ENCODE measurements at regions not wholly inside any gene's neighbourhood (a gene's known extent, or its start where the extent isn't known, plus 50 kb on each side); places are given as distances from the start of the nearest gene placed in this dataset.
A peak's percentile ranks its signal among the peaks of the same experiment; 100 is the strongest.

DNA sequence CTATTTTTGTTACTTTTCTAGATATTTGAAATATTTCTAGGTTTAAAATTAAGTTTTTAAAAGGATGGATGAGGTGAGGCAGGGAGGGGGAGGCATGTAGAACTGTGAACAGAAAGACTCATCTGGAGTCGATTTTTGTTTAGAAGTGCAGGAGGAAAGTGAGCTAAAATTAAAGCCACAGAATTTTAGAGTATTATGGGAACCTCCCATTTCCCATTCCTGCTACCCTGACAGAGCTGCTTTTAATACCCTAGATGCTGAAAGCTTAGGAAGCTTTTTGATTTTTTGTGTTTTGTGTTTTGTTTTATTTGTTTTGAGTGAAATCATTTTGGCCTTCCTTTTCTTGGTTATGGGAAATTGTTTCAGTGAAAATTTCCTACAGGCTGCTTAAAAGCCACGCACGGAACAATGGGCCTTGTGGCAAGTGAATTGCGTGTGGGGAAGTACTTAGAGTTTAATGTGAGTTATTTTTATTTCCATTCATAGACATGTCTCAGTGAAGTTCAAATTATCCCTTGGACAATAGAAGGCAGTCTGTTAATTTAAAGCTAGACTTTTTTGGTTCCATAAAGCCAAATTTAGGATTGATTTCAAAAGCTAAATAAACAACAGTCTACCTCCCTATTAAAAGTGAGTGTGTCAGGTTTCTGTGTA lies 102.0 kb upstream of the HDAC9 start:
- H3K27ac ChIP-seq: no peak overlapping the region
- H3K4me3 ChIP-seq: no peak overlapping the region

DNA sequence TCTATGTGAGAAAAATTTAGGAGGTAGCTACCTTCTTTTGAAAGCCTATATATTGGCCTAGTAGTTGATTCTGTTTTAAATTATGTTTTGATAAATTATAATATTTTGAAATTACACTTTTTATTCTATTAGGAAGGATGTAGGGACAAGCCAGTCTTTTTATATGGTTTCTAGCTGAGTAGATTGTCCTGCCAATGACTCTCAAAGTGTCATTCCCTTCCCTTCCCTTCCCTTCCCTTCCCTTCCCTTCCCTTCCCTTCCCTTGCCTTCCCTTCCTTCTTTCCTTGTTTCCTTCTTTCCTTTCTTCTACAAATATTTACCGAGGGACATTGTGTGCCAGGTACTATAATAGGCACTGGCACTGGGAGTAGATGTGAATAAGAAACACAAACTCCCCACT lies 99.7 kb upstream of the HDAC9 start:
- H3K27ac ChIP-seq: no peak overlapping the region
- H3K4me3 ChIP-seq: no peak overlapping the region

DNA sequence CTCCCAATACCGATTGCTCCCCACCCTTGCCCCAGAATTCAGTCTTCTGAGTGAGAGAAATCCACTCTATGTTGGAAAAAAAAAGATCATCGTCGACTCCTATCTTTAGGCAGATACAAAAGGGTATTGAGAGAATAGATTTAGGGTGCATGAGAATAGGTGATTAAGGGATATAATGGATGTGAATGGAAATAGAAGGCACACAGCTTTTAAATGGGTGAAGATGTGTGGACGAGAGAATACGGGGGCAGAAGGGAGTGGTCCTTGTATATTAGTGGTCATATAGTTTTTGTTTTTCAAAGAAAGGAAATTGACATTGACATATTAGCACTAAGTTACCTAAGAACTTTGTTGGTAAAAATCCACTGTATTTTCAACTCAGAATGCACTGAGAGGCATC lies 98.6 kb upstream of the HDAC9 start:
- no peak overlapping the region for H3K27ac ChIP-seq

DNA sequence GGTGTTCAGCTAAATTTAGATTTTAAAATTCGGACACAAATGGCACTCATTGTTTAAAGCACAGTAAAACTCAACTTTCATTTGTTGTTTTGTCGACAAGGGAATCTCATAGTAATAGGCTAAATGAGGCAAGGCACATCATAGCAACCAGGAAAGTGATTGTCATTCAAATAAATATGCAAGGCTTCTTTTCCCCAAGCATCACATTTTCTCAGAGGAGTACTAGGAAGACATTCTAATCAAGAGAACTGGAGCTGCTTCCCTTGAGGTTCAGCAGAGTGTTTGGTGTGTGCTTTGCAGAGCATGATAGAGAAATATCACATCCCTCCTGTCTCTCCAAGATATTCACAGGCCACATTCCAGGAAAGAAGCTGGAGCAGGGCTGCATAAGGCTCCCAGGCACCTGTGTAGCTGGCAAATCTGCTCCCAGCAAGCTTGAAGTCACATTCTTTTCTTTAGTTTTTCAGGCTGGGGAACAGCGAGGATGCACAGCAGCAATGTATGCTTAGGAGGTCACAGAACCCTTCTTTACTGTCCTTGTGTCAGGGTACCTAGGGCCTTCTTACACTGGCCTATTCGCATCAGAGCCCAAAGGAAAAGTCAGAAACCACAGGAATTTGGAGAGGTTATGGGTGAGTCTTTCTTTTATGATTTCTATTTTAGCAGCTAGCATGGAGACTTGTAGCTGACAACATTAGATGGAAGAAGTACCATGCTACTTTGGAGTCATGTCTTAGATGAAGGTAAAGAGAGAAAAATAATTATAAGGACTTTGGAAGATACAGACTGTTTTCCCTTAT lies 95.9 kb upstream of the HDAC9 start:
- no peak overlapping the region for H3K27ac ChIP-seq

More for the DNA sequence above, 98.6 kb upstream of the HDAC9 start:
- H3K4me3 ChIP-seq: no peak overlapping the region

DNA sequence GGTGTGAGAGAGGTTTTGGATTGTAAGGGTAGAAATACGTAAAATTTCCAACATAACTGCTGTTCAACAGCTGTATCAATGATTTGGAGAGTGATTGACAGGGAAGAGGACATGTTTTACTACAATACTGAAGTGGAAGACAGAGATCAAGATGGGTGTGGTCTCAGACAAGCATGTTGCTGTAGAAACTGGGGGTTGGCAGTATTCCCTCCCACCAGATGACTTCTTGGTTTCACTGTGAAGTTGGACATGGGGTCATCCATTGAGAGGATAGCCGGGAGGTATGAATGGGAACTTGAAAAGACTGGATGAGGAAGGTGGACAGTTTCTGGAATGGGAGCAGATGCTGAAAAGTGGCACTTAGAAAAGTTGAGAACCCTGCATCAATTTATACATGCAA lies 95.3 kb upstream of the HDAC9 start:
- no peak overlapping the region for H3K27ac ChIP-seq
- no peak overlapping the region for H3K4me3 ChIP-seq

More for the DNA sequence above, 95.9 kb upstream of the HDAC9 start:
- no peak overlapping the region for H3K4me3 ChIP-seq

DNA sequence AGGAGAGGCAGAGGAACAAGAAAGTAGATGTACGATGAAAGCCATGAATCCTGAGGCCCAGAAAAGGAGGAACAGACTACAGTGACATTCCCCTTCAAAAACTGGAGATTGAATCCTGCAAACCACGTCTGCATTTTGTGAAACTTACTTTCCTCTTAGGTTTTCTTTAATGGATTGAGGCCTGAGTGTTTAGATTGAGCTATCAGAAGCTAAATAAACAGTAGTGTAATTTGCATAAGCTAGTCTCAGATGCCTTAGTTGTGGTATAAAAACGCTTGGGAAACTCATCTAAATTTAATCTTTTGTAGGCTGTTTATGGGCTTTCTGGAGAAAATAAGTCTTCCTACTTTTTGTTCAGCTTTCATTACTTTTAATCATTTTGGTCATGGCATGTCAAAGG lies 94.8 kb upstream of the HDAC9 start:
- H3K27ac ChIP-seq: no peak overlapping the region
- H3K4me3 ChIP-seq: no peak overlapping the region

DNA sequence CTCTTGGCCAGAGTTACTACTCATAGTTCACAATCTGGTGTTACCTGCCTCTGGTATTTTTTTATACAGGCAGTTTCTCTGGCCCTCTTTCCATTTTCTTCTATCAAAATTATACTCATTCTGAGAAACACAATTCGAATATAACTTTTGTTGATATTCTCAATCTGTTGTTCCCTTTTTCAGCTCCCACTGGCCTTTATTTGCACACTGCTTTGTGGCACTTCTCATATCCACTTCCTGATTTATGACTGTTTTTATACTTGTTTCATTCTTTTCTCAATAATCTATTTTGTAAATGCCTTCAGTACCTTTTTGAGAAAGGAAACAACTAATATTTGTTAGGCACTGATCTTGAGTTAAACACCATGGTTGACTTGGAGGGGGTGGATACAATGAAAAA lies 93.8 kb upstream of the HDAC9 start:
- peak overlapping the region in 2 of 21 experiments; percentile 1 to 56 for H3K27ac ChIP-seq
- H3K4me3 ChIP-seq: no peak overlapping the region

DNA sequence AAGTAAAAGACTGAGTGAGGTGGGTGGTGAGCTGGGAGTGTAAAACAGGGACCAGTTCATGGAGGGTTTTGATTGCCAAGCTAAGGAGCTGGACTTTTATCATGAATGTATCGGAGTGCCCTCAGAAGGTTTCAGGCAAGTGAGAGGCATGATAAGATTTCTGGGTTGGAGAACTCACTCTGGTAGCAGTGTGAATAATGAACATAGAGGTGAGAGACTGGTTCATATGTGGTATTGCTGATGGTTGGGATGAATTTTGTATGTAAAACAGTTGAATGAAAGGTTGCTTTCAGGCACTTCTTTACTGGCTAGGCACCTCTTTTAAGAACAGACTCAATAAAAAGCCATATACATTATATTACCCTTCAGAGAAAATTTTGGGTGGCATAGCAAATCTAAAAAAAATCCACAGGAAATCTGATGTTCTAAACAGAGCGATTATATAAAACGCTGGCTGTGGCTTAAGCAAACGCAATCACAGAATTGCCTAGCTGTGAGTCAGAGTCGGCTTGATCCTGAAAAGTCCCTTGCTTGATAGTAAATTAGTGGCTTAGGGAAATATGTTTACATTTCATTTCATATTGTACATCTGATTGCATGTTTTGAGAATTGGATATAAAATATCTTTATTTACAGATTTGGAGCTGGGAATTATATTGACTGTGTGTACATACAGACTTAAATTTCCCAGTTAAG lies 92.9 kb upstream of the HDAC9 start:
- Histone ChIP-seq H3K27ac (peak overlapping the region in 2 of 21 experiments; percentile 1 to 56), H3K4me3 (no peak overlapping the region)

DNA sequence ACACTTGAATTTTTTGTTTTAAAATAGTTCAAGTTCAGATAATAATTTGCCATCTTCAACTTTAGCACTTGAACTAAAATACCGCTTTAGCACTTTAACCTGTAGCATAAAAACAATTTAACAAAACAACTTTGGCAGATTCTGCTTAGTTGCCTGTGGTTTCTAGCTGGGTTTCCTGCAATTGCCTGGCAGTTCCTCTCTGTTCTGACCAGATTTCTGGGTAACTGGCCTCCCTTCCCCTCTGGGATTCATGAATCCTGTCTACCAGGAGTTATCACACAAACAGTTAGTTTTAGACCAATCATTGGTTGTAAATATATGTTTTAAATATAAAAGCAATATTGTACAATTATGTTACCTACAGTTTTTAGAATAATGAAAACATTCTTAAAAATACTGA lies 89.8 kb upstream of the HDAC9 start:
- no peak overlapping the region for H3K4me3 ChIP-seq

DNA sequence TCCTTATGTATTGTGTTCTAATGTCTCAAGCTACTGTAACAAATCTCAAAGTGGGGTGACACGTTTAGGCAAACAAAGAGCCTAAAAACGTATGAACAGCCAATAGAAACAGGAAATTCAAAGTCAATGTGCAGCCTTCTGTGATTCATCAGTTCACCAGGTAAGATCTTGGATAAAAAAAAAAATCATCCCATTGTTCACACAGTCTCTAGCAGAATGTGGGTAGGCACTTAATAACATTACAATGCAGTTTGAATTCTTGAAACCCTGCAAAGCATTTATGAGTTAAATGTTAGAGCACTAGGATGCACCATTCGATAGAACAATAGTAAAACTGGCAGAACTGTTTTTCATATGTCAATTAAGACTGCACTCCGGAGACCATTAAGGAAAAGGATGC lies 88.2 kb upstream of the HDAC9 start:
- Histone ChIP-seq H3K4me3 (no peak overlapping the region), H3K27ac (no peak overlapping the region)

More for the DNA sequence above, 89.8 kb upstream of the HDAC9 start:
- H3K27ac ChIP-seq: no peak overlapping the region

DNA sequence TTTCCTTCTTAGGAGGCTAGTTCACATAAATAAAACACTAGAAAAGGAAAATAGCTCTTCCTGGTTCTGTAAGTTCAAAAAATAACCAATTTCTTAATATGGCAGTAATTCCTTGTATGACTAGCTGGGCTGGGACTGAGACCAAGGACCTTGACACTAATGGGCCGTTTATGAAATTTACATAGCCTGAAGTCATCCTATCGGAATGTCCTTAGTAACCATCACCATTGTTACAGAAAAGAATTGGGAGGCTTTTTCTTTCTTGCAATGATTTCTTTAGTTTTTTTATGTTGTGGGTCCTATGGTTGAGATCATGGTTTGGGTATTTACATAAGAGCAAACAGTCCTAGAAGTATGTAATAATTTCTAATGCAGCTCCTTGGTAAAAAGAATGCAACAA lies 87.1 kb upstream of the HDAC9 start:
- Histone ChIP-seq H3K27ac (no peak overlapping the region), H3K4me3 (no peak overlapping the region)

DNA sequence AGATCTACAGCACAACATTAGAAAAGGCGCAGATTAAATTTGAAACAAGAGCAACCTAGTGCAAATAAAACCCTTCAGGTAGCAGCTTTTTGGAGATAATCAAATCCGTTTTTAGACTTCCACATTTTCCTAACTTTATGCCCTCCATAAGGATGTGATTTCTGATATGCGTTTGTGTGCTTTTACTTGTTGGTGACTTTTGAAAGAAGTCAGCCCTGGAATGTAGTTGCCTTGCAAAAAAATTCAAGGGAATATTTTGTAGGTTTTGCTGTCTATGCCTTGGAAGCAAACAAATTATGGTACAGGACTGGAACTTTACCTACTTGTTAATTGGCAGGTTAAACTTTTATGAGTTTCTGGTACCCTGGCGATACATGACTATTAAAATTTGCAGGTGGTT lies 86.7 kb upstream of the HDAC9 start:
- Histone ChIP-seq H3K4me3 (no peak overlapping the region), H3K27ac (no peak overlapping the region)

DNA sequence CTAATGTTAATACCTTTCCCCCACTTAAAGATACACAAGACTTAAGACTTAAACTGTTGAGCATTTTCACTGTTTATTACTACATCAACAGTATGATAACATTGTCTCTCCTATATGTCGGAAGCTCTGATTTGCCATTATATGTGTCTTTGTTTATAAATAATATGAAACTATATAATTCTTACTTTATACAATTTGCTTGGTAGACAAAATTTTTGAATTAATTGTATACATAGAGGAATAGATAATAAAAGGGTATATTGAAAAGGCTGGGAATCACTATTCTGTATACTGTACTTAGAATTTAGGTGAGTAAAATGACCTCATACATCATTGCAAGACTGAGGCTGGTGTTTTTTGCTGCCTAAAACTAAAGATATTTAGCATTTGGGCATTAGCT lies 82.1 kb upstream of the HDAC9 start:
- H3K27ac ChIP-seq: no peak overlapping the region
- no peak overlapping the region for H3K4me3 ChIP-seq

DNA sequence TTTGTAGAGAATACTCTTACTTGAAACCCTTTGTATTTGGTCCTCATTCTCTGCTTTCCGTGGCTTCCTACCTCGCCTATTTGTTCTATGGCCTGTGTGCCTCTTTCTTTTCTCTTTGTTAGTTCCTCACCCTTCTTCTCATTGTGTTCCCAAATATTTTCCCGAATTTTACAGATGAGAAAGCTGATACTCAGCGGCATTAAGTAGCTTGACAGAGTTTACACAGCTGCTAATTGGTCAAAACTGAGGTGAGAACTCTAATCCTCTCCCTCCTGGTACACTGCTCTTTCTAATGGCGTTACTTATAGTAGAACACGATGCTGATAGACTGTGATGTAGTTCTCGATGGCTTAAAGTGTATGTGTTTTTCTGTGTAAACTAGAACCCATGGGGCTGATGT lies 80.7 kb upstream of the HDAC9 start:
- Histone ChIP-seq H3K4me3 (no peak overlapping the region), H3K27ac (no peak overlapping the region)

DNA sequence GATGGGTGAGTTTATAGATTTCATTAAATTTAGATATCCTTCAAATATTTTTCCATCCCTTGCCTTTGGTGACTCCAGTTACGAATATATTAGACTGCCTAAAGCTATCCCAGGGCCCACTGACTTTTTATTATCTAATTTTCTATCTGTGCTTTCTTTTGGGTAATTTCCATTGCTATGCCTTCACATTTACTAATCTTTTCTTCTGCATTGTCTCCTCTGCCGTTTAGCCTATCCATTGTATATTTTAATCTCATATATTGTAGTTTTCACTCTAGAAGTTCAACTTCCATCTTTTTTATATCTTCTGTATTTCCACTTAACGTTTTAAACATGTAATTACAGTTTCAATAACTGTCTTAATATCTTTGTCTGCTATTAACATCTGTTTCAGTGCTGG lies 78.6 kb upstream of the HDAC9 start:
- H3K4me3 ChIP-seq: no peak overlapping the region
- no peak overlapping the region for H3K27ac ChIP-seq

DNA sequence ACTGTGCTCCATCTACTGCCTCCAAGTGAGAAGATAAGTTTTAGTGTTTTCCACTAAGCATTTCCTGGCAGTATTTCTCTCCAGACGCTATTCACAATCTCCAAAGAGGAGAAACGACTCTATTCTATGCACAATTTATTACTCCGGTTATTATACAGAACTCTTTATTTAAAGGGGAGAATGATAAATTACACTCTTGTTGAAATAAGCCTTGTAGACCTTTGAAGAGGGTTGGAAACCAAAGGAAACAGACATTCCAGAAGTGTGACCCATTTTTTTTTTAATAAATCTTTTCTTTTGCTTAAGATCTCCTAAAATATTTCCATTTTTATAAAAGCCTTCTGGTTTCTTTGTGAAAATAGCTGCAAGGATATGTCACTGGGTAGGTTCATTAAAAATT lies 76.1 kb upstream of the HDAC9 start:
- Histone ChIP-seq H3K27ac (no peak overlapping the region), H3K4me3 (no peak overlapping the region)

DNA sequence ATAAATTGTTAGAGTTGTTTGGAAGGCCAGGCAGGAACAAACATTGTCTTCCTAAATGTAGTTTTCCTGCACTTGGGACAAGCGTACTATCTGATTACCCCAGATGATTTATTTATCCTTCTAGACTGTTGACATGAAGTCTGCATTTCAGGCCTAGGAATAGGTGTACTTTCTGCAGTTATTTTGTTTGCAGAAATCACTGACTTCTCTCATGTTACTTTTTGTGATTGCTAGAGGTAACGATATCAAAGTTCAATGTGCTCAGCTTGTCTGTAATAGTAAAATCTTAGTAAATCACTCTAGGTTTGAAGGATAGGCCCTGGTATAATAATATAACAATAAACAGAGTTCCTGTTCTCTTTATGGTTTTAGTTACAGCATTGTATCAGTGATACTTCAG lies 75.4 kb upstream of the HDAC9 start:
- no peak overlapping the region for H3K27ac ChIP-seq

DNA sequence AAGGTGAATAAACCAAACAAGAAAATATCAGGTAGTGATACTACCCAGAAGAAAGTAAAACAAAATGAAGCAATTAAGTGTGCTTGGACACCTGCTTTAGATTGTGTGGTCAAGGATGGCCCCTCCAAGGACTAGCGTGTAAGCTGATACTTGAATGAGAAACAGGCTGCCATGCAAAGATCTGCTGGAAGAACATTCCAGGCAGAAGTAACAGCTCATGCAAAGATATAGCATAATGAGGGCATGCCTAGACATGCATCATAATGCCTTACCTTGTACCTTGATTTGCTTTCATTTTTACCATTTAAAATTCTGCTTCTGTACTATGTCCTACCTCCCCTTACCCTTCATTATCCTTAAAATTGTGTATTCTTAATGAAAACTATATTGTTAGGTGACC lies 74.8 kb upstream of the HDAC9 start:
- Histone ChIP-seq H3K4me3 (no peak overlapping the region), H3K27ac (no peak overlapping the region)

More for the DNA sequence above, 75.4 kb upstream of the HDAC9 start:
- H3K4me3 ChIP-seq: no peak overlapping the region

DNA sequence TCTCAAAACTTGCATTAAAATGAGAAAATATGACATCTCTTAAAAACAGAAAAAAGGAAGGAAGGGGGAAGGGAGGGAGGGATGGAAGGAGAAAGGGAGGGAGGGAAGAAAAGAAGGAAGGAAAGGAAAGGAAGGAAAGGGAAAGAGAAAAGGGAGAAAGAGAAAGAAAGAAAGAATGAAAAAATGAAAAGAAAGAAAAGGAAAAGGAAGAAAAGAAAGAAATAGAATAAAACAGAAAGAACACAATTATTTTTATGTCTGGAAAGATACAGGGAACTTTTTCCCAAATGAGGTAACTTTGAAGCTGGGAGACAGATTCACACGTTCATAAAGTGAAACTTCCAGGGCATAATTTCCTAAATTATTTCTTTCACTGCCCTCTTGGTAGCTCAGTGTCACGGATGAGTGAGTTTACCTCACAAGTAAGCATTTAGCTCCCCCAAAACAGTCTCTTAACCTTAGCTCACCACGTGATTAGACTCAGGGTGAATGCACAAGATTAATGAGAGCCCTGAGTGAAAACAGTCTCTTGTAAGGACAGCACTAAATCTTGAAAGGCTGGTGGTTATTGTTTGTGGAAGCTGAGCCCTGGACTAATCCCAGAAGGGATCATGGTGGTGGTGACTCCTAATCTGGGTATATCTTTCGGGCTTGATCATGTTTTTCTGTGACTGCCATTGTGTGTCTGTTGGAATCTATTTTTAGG lies 74.1 kb upstream of the HDAC9 start:
- H3K27ac ChIP-seq: no peak overlapping the region
- no peak overlapping the region for H3K4me3 ChIP-seq

DNA sequence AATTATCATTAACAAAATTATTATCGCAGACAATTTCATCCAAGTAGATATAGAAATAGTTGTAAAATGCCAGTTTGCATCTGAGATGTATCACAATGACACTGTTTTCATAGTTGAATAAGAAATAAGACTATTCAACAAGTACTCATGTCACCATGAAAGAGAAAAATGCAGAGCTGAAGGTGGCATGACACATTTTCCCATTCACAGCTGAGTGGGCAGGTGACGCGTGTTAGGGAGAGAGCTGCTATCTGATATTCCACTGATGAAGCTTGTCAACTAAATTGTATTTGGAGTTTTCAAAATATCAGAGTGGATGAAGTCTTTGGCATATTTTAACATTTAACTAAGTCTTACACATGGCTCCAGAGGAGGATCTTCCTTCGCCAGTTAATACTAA lies 70.3 kb upstream of the HDAC9 start:
- no peak overlapping the region for H3K27ac ChIP-seq

More for the DNA sequence above, 70.3 kb upstream of the HDAC9 start:
- H3K4me3 ChIP-seq: no peak overlapping the region
